D721Med (cell line): ENCODE measurements at regions not wholly inside any gene's neighbourhood (a gene's known extent, or its start where the extent isn't known, plus 50 kb on each side); places are given as distances from the start of the nearest gene placed in this dataset.

ENCODE experiments used
- DNase-seq: peaks from one replicate; pipeline ENCODE4 v3.0.0; 2011; ENCODE audit warnings: low spot score; ENCODE audit not compliant: insufficient read length
- FAIRE-seq: peaks from 2 replicates; lab custom pipeline; 2011; peaks lifted over from hg19 to GRCh38; lab: Jason Lieb, UNC
- TF ChIP-seq, protein P1 (sequence below): IDR thresholded peaks from 2 replicates; pipeline ENCODE4 v1.5.1; 2012; ENCODE audit warnings: mild to moderate bottlenecking, control low read depth; ENCODE audit not compliant: insufficient read depth; ENCODE audit errors: missing control alignments

DNA sequence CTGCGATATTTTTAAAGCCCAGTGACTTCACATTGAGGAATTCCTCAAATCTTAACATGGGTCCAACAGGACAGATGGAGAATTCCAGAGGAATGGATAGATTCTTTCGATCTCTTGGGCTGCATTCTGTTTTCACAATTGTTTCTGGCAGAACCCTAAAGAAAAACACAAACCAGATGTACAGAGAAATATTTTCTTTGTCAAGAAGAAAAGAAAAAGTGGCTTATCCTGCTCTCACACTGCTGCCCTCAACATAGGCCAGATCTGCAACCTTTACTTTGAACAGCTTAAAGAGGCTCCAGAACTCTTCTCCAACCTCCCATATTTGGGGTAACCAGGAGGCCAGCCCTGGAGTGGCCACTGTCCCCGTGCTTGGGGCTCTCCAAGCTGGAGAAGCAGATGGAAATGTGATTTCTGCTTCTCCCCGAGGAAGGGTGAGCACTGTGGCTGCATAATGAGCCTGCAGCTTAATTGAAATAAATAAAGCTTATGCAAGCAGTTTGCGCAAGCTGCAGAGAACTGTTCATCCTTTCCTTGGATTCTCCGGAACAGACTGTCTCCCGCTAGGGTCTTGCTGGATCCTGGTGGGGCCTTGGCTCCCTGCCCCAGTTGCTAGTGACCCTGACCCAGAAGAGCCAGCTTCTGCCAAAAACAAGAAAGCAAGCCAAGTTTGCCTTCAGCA is 453.2 kb upstream of the PROK2 start:
- TF ChIP-seq, protein P1, sequence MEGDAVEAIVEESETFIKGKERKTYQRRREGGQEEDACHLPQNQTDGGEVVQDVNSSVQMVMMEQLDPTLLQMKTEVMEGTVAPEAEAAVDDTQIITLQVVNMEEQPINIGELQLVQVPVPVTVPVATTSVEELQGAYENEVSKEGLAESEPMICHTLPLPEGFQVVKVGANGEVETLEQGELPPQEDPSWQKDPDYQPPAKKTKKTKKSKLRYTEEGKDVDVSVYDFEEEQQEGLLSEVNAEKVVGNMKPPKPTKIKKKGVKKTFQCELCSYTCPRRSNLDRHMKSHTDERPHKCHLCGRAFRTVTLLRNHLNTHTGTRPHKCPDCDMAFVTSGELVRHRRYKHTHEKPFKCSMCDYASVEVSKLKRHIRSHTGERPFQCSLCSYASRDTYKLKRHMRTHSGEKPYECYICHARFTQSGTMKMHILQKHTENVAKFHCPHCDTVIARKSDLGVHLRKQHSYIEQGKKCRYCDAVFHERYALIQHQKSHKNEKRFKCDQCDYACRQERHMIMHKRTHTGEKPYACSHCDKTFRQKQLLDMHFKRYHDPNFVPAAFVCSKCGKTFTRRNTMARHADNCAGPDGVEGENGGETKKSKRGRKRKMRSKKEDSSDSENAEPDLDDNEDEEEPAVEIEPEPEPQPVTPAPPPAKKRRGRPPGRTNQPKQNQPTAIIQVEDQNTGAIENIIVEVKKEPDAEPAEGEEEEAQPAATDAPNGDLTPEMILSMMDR, result no peak
- FAIRE-seq, result no peak
- DNase-seq, result no peak

DNA sequence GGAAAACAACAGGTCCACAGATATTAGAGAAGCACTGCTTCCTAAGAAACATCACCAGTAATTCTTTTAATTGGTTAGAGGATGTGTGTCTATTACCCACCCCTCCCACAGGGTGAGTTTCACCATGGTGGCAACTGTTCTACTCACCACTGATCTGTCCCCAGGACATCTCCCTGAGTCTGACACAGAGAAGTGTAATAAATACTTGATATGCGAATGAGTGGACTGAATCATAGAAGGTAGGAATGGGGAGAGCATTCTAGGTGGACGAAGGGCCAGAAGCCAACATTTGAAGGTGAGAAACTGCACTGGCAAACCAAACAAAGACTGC is 452.7 kb upstream of the PROK2 start:
- no peak for DNase-seq
- FAIRE-seq, result no peak
- TF ChIP-seq, protein P1, result no peak

DNA sequence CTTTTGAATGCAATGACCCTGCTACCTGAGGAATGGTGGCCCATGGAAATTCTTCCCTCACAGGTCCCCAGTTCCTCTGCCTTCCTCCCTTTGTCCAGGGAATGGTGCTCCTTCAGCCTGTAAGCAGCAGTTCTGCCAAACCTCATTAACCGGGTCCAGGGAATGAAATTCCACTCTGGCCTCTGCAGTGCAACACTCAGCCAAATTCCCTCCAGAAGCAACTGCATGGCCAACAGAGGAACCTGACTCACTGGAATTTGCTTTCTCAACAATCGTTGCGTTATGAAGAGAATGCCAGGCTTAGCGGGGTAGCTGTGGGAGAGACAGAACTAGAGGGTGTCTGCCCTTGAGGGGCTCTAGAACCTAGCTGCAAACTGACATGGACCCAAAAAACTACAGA is 449.4 kb upstream of the PROK2 start:
- no peak for FAIRE-seq
- TF ChIP-seq, protein P1, result no peak
- DNase-seq, result no peak

DNA sequence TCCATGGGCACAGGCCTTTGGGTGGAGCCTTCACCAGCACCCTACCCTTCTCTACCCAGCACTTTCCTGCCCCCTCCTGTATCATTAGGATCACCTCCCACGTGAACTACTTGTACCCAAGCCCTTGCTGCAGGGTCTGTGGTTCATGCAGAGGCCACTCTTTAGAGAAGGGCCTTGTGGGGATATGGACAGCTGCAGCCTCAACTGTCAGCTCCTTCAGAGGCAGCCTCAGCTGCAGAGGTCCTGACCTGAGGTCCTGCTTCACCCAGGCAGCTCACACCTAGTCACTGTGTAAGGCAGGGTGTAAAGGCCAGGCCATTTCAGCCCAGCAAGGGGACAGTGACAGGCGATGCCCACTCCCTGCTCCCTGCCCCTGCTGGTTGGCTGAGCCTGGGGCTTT is 448.6 kb upstream of the PROK2 start:
- TF ChIP-seq, protein P1, result no peak
- no peak for DNase-seq
- no peak for FAIRE-seq

DNA sequence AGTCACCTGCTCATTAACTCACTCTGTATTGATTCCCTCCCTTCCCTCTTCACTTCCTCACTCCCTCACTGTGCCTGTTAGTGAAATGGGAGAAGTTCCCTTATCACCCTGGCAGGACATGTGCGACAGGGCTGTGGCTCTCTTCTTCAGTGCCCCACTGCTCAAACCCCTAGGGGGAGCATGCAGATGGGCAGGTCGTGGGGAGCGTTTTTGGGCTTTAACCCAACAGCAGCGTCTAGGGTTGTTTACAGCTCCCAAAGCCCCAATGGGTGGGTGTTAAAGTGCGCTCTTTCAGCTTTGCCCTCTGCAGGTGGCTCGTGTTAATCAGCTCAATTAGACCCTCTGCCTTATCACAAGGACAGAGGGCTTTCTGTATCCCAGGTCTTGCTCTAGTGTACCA is 447.8 kb upstream of the PROK2 start:
- TF ChIP-seq, protein P1, result no peak
- no peak for FAIRE-seq
- no peak for DNase-seq

DNA sequence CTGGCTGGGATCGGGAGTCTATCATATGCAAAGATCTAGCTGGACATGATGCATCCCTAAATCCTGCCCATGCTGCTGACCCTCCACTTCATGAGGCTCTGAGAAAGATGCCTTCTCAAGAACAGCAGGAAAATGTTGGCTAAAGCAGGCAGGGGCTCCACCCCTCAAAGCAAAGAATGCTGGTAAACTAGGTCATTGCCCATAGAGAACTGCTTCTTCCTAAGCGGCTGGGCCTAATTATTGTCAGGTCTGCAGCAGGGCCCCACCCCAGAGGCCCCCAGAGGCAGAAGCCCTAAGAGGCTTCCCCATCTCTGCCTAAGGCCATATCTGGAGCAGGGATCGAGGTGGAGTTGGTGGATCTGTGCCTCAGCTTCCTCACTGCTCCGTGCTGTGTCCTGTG is 447.4 kb upstream of the PROK2 start:
- no peak for FAIRE-seq
- TF ChIP-seq, protein P1, result no peak
- no peak for DNase-seq

DNA sequence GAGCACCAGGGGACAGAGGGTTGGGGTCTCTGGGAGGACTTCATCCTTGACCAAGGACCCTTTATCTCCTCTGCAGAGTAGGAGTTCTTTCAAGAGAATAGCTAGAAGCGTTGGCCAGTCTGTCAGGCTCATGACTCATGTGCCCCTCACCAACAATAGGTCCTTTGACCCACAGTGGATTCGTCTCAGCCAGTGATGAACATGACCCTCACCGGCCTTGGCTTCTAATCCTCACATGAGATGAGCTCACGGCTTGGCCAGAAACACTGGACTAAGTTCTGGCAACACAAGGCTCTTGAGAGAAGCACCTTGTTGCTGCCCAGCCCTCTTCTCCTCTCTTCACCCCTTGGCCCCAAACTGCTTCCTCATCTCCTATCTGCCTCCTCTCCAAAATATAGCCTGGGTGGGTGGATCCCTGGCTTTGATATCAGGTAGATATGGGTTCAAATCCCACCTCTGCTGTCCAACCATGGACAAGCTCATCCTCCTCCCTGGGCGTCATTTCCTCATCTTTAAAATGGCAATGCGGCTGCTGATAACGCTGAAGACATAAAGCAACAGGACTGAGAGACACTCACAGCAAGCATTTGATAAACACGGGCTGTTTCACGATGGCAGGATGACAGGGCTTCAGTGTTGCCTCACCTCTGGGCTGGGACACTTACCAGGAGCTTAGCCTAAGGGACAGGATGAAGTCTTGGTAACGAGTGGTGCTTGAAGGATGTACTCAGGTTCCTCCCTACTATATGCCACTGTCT is 446.7 kb upstream of the PROK2 start:
- TF ChIP-seq, protein P1, result no peak
- DNase-seq (no peak), FAIRE-seq (no peak)
